Brain microvascular endothelial cell (primary cell): ENCODE measurements at regions not wholly inside any gene's neighbourhood (a gene's known extent, or its start where the extent isn't known, plus 50 kb on each side); places are given as distances from the start of the nearest gene placed in this dataset.

Source experiments
- DNase-seq: peaks from one replicate; pipeline ENCODE4 v3.0.0-alpha.2; 2020
- H3K27ac ChIP-seq: fragments of 250-450 bp; sonication (Bioruptor Pico); 2 replicates; pipeline ENCODE4 v1.5.1; 2020; ENCODE audit warnings: mild to moderate bottlenecking, moderate library complexity
- H3K27me3 ChIP-seq: fragments of 250-450 bp; sonication (Bioruptor Pico); replicated peaks from 2 replicates; pipeline ENCODE4 v1.5.1; 2020; ENCODE audit warnings: mild to moderate bottlenecking
- H3K36me3 ChIP-seq: fragments of 250-450 bp; sonication (Bioruptor Pico); replicated peaks from 2 replicates; pipeline ENCODE4 v1.5.1; 2020; ENCODE audit warnings: mild to moderate bottlenecking
- H3K4me3 ChIP-seq: 2 replicates; pipeline ENCODE4 v1.5.1; 2011; ENCODE audit warnings: low read depth, mild to moderate bottlenecking, control low read depth, low read length, moderate library complexity
- CTCF ChIP-seq: IDR thresholded peaks from 2 replicates; pipeline ENCODE4 v1.5.1; 2011; ENCODE audit warnings: low read depth, mild to moderate bottlenecking, moderate library complexity, low read length, control low read depth, inconsistent platforms; ENCODE audit errors: missing control alignments
- in situ Hi-C: cut with HindIII; loops from 2 replicates; pipeline ENCODE4 v1.10.0; 2017; ENCODE audit warnings: low sequenced_read_pairs, low pct_ligation_motif_present

GRCh38 chr18:33873112-33873511 is 295.1 kb downstream of the ASXL3 start:
- Histone ChIP-seq H3K27me3 (no peaks in the 10 kb centered on the region), H3K36me3 (no peaks in the 10 kb centered on the region), H3K4me3 (no peak overlapping the region), H3K27ac (no peak overlapping the region)
- in situ Hi-C loops = no loop called here
- DNase-seq = no peak
- no peak for TF ChIP-seq CTCF

DNA sequence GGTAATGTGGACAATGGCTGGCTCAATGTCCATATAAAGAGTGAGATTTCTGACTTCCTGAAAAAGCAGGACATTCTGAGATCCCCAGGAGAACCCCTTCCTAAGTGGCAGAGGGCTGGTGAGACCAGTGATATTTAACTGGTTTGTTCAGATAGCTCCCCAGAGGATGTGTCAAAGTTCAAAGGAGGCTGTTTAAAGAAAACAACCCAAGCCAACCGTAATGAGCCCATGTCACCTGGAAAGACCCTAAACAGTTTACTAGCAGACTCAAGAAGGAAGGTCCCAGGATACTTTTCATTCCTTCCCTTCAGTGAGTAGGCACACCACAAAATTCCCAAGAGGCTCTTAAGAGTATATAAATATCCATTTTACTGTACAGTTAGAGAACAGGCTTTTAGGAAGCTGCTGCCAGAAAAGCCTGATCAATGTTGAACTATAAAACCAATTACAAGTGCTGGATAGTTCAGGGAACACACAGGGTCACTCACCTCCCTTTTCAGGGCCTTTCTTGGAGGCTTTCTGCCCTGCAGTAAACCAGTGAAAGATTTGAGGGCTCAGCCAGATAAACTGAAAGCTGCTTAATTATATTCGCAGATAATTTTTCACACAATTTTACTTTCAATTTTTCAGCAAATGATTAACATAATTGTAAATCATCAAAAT is 293.5 kb downstream of the ASXL3 start:
- Histone ChIP-seq H3K27me3 (no peaks in the 10 kb centered on the region), H3K27ac (no peak overlapping the region), H3K4me3 (no peak overlapping the region), H3K36me3 (no peaks in the 10 kb centered on the region)
- no peak for DNase-seq
- no peak for TF ChIP-seq CTCF
- in situ Hi-C loops = no loop called here

- Histone ChIP-seq H3K27me3 (no peaks in the 10 kb centered on the region), H3K36me3 (no peaks in the 10 kb centered on the region), H3K27ac (no peak overlapping the region), H3K4me3 (no peak overlapping the region)
- peak; percentile 12 for DNase-seq
- in situ Hi-C loops = no loop called here
- TF ChIP-seq CTCF = no peak
Observed at GRCh38 chr18:33870059-33870458, 292.0 kb downstream of the ASXL3 start.

- Histone ChIP-seq H3K27me3 (no peaks in the 10 kb centered on the region), H3K36me3 (no peaks in the 10 kb centered on the region), H3K4me3 (no peak overlapping the region), H3K27ac (no peak overlapping the region)
- no peak for DNase-seq
- in situ Hi-C loops = no loop called here
- TF ChIP-seq CTCF = no peak
Observed at GRCh38 chr18:33866386-33866785, 288.4 kb downstream of the ASXL3 start.

- no peaks in the 10 kb centered on the region for H3K36me3 ChIP-seq
- H3K4me3 ChIP-seq = no peak overlapping the region
- no peak for DNase-seq
- no peak overlapping the region for H3K27ac ChIP-seq
- no peaks in the 10 kb centered on the region for H3K27me3 ChIP-seq
- no peak for TF ChIP-seq CTCF
- in situ Hi-C loops = no loop called here
Observed at GRCh38 chr18:33863912-33864311, 285.9 kb downstream of the ASXL3 start.

DNA sequence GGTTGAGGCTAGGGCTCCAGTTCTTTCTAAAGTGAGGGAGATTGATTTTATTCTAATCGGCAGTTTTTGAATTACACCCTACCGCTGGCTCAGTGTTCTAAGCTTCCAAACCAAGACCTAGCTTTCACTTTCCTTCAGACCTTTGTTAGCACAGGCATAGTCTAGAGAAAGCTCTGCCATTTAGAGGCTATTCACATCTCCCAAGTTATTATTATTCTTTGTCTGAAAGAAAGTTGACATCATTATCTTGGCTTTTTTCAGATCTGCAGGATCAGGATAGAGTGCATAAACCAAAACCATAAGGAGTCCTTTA is 276.8 kb downstream of the ASXL3 start:
- Histone ChIP-seq H3K27me3 (no peaks in the 10 kb centered on the region), H3K27ac (no peak overlapping the region), H3K4me3 (no peak overlapping the region), H3K36me3 (no peaks in the 10 kb centered on the region)
- in situ Hi-C loops = no loop called here
- DNase-seq = no peak
- no peak for TF ChIP-seq CTCF
